ENCODE measurements at regions not wholly inside any gene's neighbourhood (a gene's known extent, or its start where the extent isn't known, plus 50 kb on each side); places are given as distances from the start of the nearest gene placed in this dataset.
A peak's percentile ranks its signal among the peaks of the same experiment; 100 is the strongest.

DNA sequence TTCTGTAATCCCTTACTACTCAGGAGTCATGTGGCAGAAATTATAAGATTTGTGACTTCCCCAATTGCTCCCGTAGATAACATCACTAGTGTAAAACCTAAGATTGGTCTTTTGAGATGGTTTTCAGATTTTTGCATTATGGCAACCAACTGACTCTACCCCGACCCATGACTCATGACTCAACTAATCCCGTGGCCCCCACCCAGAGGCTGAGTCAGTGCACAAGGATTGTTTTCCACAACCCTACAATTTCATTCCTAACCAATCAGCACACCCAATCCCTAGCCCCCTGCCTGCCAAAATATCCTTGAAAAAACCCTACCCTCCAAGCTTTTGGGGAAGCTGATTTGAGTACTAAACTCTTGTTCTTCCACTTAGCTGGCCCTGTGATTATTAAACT lies 109.4 kb upstream of the FAM9C start:
- no peak for DNase-seq

DNA sequence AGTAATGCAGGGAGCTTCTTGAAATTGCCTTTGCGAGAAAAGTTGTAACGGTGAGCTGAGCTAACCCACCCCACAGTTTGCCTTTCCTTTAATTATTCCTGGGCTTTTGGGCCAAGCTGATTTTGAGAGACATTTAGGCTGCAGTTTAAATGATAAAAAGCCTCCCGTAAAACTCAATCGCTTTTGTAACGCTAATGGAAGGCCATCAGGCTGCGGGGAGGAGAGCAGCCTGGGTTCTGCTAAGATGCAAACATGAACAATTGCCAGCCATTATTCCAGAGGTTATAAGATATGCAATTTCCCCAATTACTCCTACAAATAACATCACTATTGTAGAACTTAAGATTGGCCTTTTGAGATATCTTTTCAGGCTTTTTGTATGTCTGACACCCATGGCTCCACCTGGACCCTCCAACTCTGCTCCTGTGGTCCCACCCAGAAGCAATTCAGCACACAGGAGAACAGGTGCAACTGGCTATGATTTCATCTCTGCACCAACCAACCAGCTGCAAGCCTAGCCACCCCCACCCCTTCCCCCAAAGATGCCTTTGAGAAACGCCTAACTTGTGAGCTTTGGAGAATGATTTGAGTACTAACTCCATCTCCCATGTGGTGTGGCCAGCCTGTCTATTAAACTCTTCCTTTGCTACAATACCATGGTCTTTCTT lies 108.2 kb upstream of the FAM9C start:
- no peak for TF ChIP-seq GATA1 (IDR thresholded peaks at IDR 0.05; ENCODE audit: low read depth, low read length)
- no peak for TF ChIP-seq POLR2A (IDR thresholded peaks at IDR 0.05; ENCODE audit: low read length)
- no peak for DNase-seq

More for the DNA sequence above, 109.4 kb upstream of the FAM9C start:
- TF ChIP-seq GATA1 (IDR thresholded peaks at IDR 0.05; ENCODE audit: low read depth, low read length) (no peak), POLR2A (IDR thresholded peaks at IDR 0.05; ENCODE audit: low read length) (no peak)

DNA sequence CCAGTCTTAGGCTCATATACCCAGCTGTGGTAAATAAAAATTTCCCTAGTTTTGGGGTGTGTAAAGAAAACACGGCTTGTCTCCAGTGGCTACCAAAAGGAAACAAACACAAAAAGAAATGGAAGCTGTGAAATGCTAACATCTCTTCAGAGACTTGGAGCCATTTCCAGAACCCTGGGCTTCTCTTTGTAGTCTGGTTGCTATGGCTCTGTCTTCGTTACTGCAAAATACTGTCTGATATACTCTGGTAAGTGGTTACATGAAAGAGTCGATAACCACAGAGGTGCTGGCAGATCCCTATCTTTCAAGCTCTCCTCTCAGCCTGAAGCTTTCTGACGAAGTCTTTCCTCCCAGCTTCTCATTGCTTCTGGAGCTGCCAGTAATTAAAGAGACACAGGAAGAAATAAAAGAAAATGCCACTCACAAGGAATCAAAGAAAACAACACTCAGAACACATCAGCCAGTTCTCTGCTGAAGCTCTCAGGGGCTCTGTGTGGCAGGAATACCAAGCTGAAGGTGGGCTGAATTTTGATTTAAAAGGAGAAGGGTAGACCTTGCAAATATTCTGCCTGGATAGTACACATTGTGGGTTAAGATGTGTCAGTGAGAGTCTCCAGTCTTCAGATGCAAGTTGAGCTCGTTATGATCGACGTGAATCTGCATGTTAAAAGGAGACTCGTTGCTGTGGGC lies 107.6 kb upstream of the FAM9C start:
- no peak for TF ChIP-seq GATA1 (IDR thresholded peaks at IDR 0.05; ENCODE audit: low read depth, low read length)
- no peak for TF ChIP-seq POLR2A (IDR thresholded peaks at IDR 0.05; ENCODE audit: low read length)

DNA sequence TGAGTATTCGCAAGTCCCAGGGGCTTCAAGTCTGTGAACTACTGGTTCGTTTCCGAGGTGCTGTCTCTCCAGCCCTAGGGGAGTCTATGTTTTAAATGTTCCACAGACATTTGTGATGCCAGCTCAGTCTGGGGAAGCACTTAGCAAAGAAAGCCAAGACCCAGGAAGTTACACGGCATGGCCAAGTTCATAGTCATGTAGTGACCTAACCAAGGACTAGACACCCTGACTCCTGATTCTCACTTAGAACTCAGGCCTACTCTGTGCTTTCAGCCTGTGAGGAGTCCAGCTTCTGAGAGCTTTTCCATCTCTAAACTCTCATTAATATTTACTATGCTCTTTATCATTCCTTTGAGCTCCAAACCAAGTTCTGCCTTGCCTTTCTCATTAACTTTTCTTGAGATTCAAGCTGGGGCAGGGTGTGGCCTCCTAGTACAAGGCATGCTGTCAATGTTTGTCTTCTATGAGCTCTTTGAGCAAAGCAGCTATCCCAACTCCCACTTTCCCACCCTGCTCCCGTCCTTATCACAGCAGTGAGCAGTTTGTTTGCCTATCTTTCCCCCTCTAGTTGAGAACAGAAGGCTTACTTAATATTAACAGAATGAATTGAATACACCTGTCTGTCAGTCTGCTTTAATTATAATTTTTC lies 105.4 kb upstream of the FAM9C start:
- TF ChIP-seq GATA1 (IDR thresholded peaks at IDR 0.05; ENCODE audit: low read depth, low read length) (no peak), POLR2A (IDR thresholded peaks at IDR 0.05; ENCODE audit: low read length) (no peak)
- DNase-seq = no peak

More for the DNA sequence above, 107.6 kb upstream of the FAM9C start:
- no peak for DNase-seq

DNA sequence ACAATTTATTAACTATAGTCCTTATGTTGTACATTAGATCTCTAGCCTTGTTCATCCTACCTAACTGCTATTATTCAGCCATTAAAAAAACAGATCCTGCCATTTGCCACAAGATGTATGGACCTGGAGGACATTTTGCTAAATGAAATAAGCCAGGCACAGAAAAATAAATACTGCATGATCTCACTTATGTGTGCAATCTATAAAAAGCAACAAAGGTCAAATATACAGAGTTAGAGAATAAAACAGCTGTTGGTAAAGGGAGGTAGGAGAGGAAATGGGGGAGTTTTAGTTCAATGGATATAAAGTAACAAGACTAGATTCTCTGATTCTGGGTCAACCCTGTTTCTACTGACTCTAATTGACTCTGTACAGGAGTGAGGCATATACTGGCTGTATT lies 103.3 kb upstream of the FAM9C start:
- DNase-seq = no peak
- no peak for TF ChIP-seq POLR2A (IDR thresholded peaks at IDR 0.05; ENCODE audit: low read length)
- no peak for TF ChIP-seq GATA1 (IDR thresholded peaks at IDR 0.05; ENCODE audit: low read depth, low read length)

DNA sequence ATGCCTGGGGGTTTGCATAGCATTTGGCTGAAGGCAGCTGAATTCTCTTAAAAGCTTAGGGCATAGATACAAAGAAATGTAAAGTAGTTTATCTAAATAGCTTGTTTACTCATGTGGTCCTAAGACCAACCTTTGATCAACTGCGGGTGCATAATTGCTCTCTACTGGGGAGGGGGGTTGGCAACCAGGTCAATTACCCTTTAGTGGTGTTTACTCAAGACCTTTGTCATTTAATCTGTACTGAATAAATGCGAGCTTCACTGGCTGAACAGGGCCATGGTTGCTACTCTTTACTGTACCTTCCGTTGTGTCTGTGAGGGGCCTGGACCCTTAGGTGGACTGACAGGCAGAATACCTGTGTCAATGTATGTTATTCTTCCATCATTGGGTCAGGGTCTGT lies 102.7 kb upstream of the FAM9C start:
- DNase-seq = no peak
- TF ChIP-seq GATA1 (IDR thresholded peaks at IDR 0.05; ENCODE audit: low read depth, low read length) (no peak), POLR2A (IDR thresholded peaks at IDR 0.05; ENCODE audit: low read length) (no peak)

DNA sequence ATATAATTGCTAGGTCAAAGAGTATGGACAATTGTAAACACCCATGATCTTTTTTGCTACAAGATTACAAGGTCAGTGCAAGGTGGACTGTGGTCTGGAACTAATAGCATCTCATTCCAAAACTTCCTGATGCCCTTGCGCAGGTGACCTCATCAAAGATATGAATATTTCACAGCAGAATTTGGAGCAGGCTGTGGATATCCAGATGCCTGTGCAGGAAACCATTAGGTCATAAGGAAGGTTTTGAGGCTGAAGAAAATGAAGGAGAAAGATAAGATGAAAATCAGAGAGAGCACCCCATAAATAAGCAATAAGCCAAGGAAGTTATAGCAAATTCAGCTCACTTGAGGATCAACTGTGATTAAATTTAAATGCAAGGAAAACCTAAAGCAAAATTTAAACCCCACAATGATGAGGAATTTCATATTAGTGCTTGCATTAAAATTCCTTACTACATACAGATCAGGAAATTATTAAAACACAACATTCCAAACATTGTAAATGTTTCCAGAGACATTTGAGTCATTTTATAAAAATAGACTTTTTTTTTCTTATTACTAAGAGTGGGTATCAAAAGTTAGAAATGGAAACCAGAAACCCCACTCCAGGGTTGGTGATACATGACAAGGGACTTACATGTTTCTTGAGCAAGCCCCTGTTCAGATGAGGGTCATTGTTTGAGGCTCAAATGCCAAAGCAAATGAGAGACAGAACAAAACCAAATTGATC lies 100.7 kb upstream of the FAM9C start:
- no peak for TF ChIP-seq POLR2A (IDR thresholded peaks at IDR 0.05; ENCODE audit: low read length)
- no peak for TF ChIP-seq GATA1 (IDR thresholded peaks at IDR 0.05; ENCODE audit: low read depth, low read length)
- no peak for DNase-seq

DNA sequence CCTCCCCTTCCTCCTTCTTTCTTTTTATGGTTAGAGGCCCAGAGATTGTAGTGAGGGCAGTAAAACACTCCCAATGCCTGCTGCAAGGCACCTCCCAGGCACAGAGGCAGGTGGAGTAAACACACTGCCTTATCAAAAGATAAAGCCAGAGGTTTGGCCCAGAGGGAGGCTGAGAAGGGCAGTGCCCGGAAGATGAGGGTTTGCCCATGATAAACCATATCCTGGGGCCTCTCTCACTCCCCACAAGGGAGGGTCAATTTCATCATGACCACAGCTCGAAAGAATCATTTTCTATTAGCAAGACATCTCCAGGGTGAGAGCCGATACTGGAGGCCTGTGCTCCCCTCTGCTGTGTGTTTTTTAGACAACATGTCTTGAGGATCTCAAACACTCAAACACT lies 98.5 kb upstream of the FAM9C start:
- peak; percentile 32 to 46 for DNase-seq
- TF ChIP-seq POLR2A (IDR thresholded peaks at IDR 0.05; ENCODE audit: low read length) = no peak
- TF ChIP-seq GATA1 (IDR thresholded peaks at IDR 0.05; ENCODE audit: low read depth, low read length) = no peak

DNA sequence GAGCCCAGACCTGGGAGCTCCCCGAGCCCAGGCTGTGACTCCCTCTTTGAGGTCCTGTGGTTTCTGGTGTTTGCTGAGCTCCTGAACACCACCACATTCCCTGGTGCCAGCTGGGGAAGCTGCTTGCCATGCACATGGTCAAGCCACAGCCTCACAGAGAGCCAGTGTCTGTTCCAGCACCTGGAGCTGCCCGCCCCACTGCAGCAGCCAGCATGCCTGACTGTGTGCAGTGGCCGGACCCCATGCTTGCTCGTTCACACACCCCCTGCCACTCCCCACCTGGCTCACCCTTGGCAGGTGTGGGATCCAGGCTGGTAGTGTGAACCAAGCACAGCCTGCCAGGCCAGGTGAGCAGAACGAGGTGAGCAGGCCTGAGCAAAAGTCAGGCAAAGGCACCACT lies 95.6 kb upstream of the FAM9C start:
- no peak for DNase-seq
- no peak for TF ChIP-seq GATA1 (IDR thresholded peaks at IDR 0.05; ENCODE audit: low read depth, low read length)
- TF ChIP-seq POLR2A (IDR thresholded peaks at IDR 0.05; ENCODE audit: low read length) = no peak

DNA sequence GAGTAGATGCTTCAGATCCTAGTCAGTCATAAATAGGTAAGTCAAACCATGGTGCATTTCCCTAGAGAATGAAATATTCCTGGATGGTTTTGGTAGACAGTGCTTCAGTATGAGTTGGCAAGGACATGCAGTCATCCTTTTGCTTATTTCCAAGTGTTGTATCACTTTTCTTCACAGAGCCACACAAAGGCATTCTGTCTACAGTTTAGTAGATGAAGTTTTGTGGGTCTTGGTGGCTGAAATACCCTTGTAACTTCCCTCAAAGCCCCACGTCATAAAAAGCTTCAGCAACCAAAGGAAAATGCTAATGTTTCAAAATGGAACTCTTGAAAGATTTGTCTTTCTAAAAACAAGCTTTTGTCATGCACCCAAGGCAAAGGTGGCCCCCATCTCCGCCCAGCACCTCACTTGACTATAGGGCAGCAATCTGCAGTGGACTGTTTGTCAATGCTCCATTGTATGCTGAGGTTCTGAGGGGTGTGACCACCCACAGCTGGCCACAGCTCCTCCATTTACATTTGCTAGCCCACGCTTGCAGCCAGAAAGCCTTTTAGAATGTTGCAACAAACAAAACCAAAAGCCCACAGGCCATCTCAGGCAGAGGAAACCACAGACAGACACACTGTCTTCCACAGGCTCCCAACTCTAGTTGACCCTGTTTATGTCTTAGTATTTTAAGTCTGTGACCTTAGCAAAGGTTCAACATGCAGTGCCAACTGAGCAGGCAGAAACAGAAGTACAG lies 87.1 kb upstream of the FAM9C start:
- no peak for DNase-seq
- no peak for TF ChIP-seq GATA1 (IDR thresholded peaks at IDR 0.05; ENCODE audit: low read depth, low read length)
- no peak for TF ChIP-seq POLR2A (IDR thresholded peaks at IDR 0.05; ENCODE audit: low read length)

DNA sequence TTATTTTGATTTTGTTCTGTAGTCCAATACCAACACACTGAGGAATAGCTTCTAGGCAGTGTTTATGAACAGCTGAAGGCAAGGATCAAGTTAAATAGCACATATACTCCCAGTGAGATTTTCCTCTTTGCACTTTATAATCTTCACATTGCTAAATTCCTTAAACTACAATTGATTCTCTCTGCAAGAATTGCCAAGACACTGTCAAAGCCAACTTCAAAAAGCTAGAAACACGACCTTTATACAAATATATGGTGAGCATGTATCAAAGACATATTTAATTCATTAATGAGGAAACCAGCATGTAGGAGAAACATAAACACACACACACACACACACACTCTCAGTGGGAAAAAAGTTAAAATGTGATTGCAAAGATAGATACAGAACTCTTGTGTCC lies 86.4 kb upstream of the FAM9C start:
- TF ChIP-seq POLR2A (IDR thresholded peaks at IDR 0.05; ENCODE audit: low read length) (no peak), GATA1 (IDR thresholded peaks at IDR 0.05; ENCODE audit: low read depth, low read length) (no peak)
- DNase-seq = no peak

DNA sequence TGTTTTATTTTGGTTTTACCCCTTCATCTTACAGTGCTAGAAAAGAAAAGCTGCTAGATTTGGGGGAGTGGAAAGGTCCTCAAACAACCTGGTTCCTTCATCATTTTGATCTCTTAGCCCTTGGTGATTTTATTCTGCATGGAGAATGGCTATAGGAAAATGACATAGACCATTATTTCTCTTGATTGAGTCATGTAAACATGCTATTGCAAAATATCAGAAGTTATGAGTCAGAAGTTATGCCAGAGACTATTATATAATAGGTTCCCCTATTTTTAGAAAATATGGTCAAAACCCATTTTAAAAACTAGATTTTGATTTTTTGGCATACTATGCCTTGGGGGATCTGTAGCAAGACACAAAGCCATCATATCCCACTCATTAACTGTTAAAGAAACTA lies 83.7 kb upstream of the FAM9C start:
- DNase-seq = peak in 1 of 2 experiments; percentile 27
- TF ChIP-seq GATA1 (IDR thresholded peaks at IDR 0.05; ENCODE audit: low read depth, low read length) (no peak), POLR2A (IDR thresholded peaks at IDR 0.05; ENCODE audit: low read length) (no peak)

DNA sequence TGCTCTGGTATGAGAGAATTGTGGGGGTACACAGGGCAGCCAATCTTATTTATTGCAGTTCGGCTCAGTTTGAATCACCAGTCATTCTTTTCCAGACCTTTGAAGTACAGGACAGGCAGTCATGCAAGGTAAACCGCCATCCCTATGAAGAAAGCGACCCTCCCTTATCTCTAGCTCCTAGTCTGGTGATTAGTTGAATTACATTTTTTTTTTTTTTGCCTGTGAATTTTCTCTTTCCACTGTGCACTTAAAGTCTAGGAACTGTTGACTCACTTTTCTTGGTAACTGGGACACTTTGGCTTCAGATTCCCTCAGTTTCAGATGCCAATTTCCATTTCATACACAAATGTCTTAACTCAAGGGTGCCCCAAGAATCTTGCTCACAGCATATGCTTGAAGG lies 82.4 kb upstream of the FAM9C start:
- peak in 1 of 2 experiments; percentile 1 for DNase-seq
- TF ChIP-seq GATA1 (IDR thresholded peaks at IDR 0.05; ENCODE audit: low read depth, low read length) = no peak
- TF ChIP-seq POLR2A (IDR thresholded peaks at IDR 0.05; ENCODE audit: low read length) = no peak
